BE2C (cell line): ENCODE measurements at regions not wholly inside any gene's neighbourhood (a gene's known extent, or its start where the extent isn't known, plus 50 kb on each side); places are given as distances from the start of the nearest gene placed in this dataset.
"Not testable (repeated sequence)": the region's sequence is repeated elsewhere in the genome, so short reads cannot be mapped to it uniquely, and the experiment has no call there.

Source experiments
- DNase-seq: peaks from one replicate; pipeline ENCODE4 v3.0.0-alpha.2; 2020
- H3K27me3 ChIP-seq: fragments of 250-450 bp; sonication (Bioruptor Pico); 2 replicates; pipeline ENCODE4 v1.5.1; 2020; ENCODE audit warnings: mild to moderate bottlenecking
- H3K36me3 ChIP-seq: fragments of 250-450 bp; sonication (Bioruptor Pico); 2 replicates; pipeline ENCODE4 v1.5.1; 2020; ENCODE audit warnings: mild to moderate bottlenecking
- H3K4me1 ChIP-seq: fragments of 250-450 bp; sonication (Bioruptor Pico); 2 replicates; pipeline ENCODE4 v1.5.1; 2020
- H3K4me3 ChIP-seq: 2 replicates; pipeline ENCODE4 v1.5.1; 2011; ENCODE audit warnings: low read depth, low read length
- H3K9me3 ChIP-seq: fragments of 250-450 bp; sonication (Bioruptor Pico); 2 replicates; pipeline ENCODE4 v1.5.1; 2020
- CTCF ChIP-seq: IDR thresholded peaks from 2 replicates; pipeline ENCODE4 v1.5.1; 2012; ENCODE audit warnings: mild to moderate bottlenecking, low read depth, low read length

DNA sequence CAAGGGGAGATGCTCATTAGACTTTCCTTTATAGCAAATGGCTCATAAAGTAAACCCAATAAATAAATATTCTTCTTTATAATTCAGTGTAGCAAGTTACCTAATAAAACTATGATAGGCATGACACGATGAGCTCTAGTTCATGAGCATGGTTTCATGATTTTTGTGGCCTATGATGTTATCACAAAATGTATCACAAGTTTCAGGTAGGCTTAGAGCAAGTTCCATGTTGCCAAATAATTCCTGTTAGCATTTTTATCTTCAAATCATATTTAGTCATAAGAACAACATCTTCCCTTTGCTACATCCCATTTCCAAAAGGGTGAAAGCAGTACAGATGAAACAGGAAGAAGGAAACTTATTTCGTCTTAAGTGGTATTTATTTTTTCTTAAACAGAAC lies 200.2 kb downstream of the ENC1 start:
- no peaks in the 10 kb centered on the region for H3K27me3 ChIP-seq
- TF ChIP-seq CTCF = no peak
- DNase-seq = no peak
- H3K4me3 ChIP-seq = no peak overlapping the region
- H3K4me1 ChIP-seq = peaks cover 12% of the 10 kb centered on the region; the same call in 1 of the 2 replicates
- H3K9me3 ChIP-seq = no peaks in the 10 kb centered on the region
- H3K36me3 ChIP-seq = no peaks in the 10 kb centered on the region

GRCh38 chr5:74437870-74438269 lies 202.7 kb downstream of the ENC1 start:
- H3K9me3 ChIP-seq, H3K27me3 ChIP-seq, H3K4me3 ChIP-seq, DNase-seq, H3K36me3 ChIP-seq: not testable (repeated sequence)
- H3K4me1 ChIP-seq = peaks cover 28% of the 10 kb centered on the region

DNA sequence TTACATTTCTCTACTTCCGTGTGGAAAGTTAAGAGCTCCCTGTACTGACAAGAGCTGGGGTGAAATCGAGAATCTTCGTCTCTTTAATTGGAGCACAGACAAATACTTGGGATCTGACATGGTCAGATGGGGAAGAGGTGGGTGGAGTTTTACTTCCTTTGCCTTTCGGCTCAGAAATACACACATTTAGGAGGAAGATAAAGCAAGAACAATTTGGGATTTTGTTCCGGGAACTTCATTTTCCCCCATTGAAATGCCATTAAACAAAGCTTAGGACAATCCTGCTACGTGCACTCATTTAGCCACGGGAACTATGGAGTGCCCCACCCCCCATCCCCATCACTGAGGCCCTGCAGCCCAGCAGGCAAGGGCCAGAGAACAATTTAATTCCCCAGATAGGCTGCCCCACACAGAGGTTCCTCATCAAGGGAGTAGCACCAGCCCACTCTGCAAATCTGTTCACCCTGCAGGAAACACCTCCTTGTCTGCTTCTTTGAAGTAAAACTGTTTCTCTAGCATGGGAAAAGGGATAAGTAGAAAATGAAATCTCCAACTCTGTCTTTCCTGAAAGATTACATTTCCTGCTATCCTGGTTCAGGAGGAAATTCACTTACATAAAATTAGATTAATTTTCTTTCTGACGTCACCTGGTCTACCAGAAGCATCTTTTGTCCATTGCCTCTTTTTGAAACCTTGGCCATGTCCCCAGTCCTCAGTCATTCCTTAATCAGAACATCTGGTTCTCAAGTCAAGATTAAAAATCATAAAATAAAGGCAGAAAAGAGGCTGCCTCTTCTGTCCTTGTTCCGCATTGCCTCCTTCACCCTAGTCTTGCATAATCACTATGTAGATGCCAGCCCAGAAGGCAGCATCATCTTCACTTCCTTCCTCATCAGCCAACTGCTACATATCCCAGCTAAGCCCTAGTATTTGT lies 206.4 kb downstream of the ENC1 start:
- TF ChIP-seq CTCF = no peak
- Histone ChIP-seq H3K9me3 (no peaks in the 10 kb centered on the region), H3K4me3 (peak overlapping the region; percentile 36), H3K27me3 (no peaks in the 10 kb centered on the region), H3K4me1 (peaks cover 26% of the 10 kb centered on the region), H3K36me3 (no peaks in the 10 kb centered on the region)
- DNase-seq = peak; percentile 67

DNA sequence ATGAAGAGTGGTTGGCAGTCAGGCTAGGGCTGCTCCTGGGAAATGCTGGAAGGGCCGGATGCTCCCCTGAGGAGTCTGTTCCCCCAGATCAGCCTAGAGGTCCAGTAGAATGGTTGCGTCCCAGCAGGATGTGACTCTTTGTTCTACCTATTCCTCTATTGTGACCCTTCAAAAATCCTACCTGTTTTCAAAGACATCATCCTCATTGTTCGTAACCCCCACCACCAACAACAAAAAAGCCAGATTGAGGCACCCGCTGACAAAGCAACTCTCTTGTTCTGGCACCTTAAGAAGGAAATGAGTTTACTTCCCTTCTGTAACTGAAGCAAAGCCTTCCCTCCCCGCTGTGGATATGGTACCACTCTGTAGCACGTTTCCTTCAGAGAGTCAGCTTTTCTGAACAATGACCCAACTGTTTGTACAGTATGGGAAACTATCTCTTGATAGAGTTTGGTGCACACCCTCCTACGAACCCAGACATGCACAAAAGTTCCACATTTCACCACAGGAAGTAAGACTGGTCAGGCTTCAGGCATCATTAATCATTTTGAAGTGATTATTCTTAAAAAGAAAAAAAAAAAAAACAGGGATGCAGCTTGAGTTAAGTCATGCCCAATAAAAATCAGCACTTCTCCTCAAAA lies 207.2 kb downstream of the ENC1 start:
- no peak for DNase-seq
- H3K27me3 ChIP-seq = no peaks in the 10 kb centered on the region
- H3K36me3 ChIP-seq = no peaks in the 10 kb centered on the region
- H3K4me3 ChIP-seq = peak overlapping the region; percentile 36
- no peak for TF ChIP-seq CTCF
- peaks cover 26% of the 10 kb centered on the region for H3K4me1 ChIP-seq
- no peaks in the 10 kb centered on the region for H3K9me3 ChIP-seq

DNA sequence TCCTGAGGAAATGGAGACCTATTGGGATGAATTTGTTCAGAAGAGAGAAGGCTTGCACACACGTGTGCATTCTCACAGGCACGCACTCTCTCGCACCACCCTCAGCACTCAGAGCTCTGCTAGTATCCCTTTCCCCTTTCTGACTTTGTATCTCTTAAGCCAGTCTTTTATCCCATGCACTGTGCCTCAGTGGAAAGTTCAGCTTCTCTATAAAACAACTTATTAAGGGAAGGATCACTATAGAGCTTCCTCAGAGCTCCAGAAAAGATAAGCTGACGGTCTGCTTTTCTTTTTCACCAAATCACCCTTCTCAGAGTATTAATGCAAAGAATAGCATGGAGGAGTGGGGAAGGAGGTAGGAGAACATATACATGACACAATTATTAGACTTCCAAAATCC lies 207.8 kb downstream of the ENC1 start:
- Histone ChIP-seq H3K36me3 (no peaks in the 10 kb centered on the region), H3K4me1 (peaks cover 26% of the 10 kb centered on the region), H3K27me3 (no peaks in the 10 kb centered on the region), H3K4me3 (no peak overlapping the region), H3K9me3 (no peaks in the 10 kb centered on the region)
- no peak for TF ChIP-seq CTCF
- no peak for DNase-seq

DNA sequence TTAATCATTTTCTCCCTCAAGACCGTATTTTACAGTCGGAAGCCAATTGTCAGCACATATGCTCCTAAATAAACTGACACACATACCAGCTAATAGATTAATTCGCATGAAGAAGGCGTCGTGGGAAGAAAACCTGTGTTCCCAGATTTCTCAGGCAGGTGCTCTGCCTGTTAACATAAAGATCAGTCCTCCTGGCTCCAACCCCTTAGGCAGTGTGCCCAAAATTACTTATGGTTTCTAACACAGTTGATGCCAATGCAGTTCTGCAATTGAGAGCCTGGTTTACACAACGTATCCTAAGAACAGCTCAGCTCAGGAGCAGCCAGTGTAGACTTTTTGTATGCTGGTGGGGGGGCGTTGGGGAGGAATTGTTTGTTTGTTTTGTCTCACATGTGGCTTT lies 208.3 kb downstream of the ENC1 start:
- DNase-seq = no peak
- H3K36me3 ChIP-seq = no peaks in the 10 kb centered on the region
- H3K9me3 ChIP-seq = no peaks in the 10 kb centered on the region
- H3K4me3 ChIP-seq = no peak overlapping the region
- no peak for TF ChIP-seq CTCF
- peaks cover 26% of the 10 kb centered on the region for H3K4me1 ChIP-seq
- H3K27me3 ChIP-seq = no peaks in the 10 kb centered on the region
